H1 (cell line): ENCODE measurements at regions not wholly inside any gene's neighbourhood (a gene's known extent, or its start where the extent isn't known, plus 50 kb on each side); places are given as distances from the start of the nearest gene placed in this dataset.

Source experiments
- CTCF ChIA-PET: fragments of 300-600 bp; sonication (Branson Sonifier 250); formaldehyde crosslinking; loops from one replicate; lab custom pipeline; 2021; ENCODE audit not compliant: partially characterized antibody; lab: Charles Lee
- POLR2A ChIA-PET: fragments of 300-600 bp; sonication (Branson Sonifier 250); formaldehyde crosslinking; loops from one replicate; lab custom pipeline; 2021; ENCODE audit warnings: inconsistent platforms; ENCODE audit not compliant: partially characterized antibody; lab: Charles Lee
- DNase-seq, 2 experiments: peaks; one replicate each; pipeline versions ENCODE4 v3.0.0 to v3.0.0-alpha.2; 2010 to 2022; ENCODE audit warnings: low spot score in 2 of 2, low read depth in 1 of 2, mixed read lengths in 1 of 2
- FAIRE-seq: peaks from 2 replicates; lab custom pipeline; 2011; peaks lifted over from hg19 to GRCh38; lab: Jason Lieb, UNC
- H2AFZ ChIP-seq: 2 replicates; pipeline ENCODE4 v1.8.1; 2012; ENCODE audit warnings: low read length, inconsistent platforms
- H2AK5ac ChIP-seq: 2 replicates; pipeline ENCODE4 v1.6.1; 2013; ENCODE audit warnings: low read depth, low read length
- H2BK120ac ChIP-seq: replicated peaks from 2 replicates; pipeline ENCODE3; 2013; ENCODE audit warnings: low read depth, low read length, inconsistent platforms
- H2BK12ac ChIP-seq: 2 replicates; pipeline ENCODE4 v1.6.1; 2013; ENCODE audit warnings: low read depth, low read length
- H2BK15ac ChIP-seq: 2 replicates; pipeline ENCODE4 v1.6.1; 2013; ENCODE audit warnings: low read length
- H2BK20ac ChIP-seq: 2 replicates; pipeline ENCODE4 v1.6.1; 2013; ENCODE audit warnings: low read length
- H2BK5ac ChIP-seq: 2 replicates; pipeline ENCODE4 v1.6.1; 2013; ENCODE audit warnings: low read depth, low read length
- H3K14ac ChIP-seq: 2 replicates; pipeline ENCODE4 v1.6.1; 2013; ENCODE audit warnings: inconsistent platforms; ENCODE audit not compliant: insufficient read length
- H3K18ac ChIP-seq: 2 replicates; pipeline ENCODE4 v1.6.1; 2013; ENCODE audit warnings: low read length; ENCODE audit errors: extremely low read depth
- H3K23ac ChIP-seq: 2 replicates; pipeline ENCODE4 v1.6.1; 2013; ENCODE audit warnings: inconsistent platforms; ENCODE audit not compliant: insufficient read length
- H3K23me2 ChIP-seq: 2 replicates; pipeline ENCODE4 v1.6.1; 2013; ENCODE audit warnings: low read depth, low read length
- H3K27ac ChIP-seq: 2 replicates; pipeline ENCODE4 v1.6.1; 2011; ENCODE audit warnings: low read depth, low read length, inconsistent platforms
- H3K27me3 ChIP-seq, 4 experiments: replicated peaks in 1 of 4; 1 replicate in 1 of 4; 2 replicates in 3 of 4; pipeline versions ENCODE4 v1.6.1 to v1.8.1; 2011 to 2013; ENCODE audit warnings: low read length in 3 of 4, mild to moderate bottlenecking in 3 of 4, inconsistent platforms in 2 of 4, mixed read lengths in 2 of 4, moderate library complexity in 1 of 4; ENCODE audit not compliant: control insufficient read depth in 3 of 4, insufficient read depth in 3 of 4; ENCODE audit errors: extremely low read depth in 1 of 4
- H3K36me3 ChIP-seq, 4 experiments: 2 replicates each; pipeline versions ENCODE4 v1.6.1 to v1.8.1; 2011 to 2013; ENCODE audit warnings: mild to moderate bottlenecking in 4 of 4, low read length in 3 of 4, moderate library complexity in 2 of 4, control low read depth in 1 of 4, inconsistent platforms in 1 of 4; ENCODE audit not compliant: insufficient read depth in 4 of 4, control insufficient read depth in 2 of 4
- H3K4ac ChIP-seq: replicated peaks from 2 replicates; pipeline ENCODE3; 2013; ENCODE audit warnings: low read length, low read depth, mixed read lengths, inconsistent platforms; ENCODE audit not compliant: insufficient read length
- H3K4me1 ChIP-seq, 4 experiments: replicated peaks in 1 of 4; 1 replicate in 1 of 4; 2 replicates in 3 of 4; pipeline versions ENCODE4 v1.6.1 to v1.8.1; 2011 to 2013; ENCODE audit warnings: low read length in 3 of 4, inconsistent platforms in 2 of 4, mixed read lengths in 1 of 4; ENCODE audit not compliant: insufficient read depth in 4 of 4, control insufficient read depth in 3 of 4
- H3K4me2 ChIP-seq, 2 experiments: 2 replicates each; pipeline versions ENCODE4 v1.6.1 to v1.8.1; 2011 to 2013; ENCODE audit warnings: low read depth in 2 of 2, low read length in 2 of 2, control low read depth in 1 of 2, inconsistent platforms in 1 of 2, mild to moderate bottlenecking in 1 of 2; ENCODE audit not compliant: insufficient read depth in 1 of 2
- H3K4me3 ChIP-seq, 4 experiments: fragments of 200-600, 300-600 bp in 1 of 4; sonication (generic), shearing (Covaris generic), sonication (Bioruptor Twin) in 1 of 4; 2 replicates each; pipeline versions ENCODE4 v1.5.1 to v1.8.1; 2011 to 2016; ENCODE audit warnings: low read length in 4 of 4, low read depth in 3 of 4, control low read depth in 2 of 4, inconsistent platforms in 2 of 4, mild to moderate bottlenecking in 2 of 4, mixed read lengths in 1 of 4, moderate library complexity in 1 of 4; ENCODE audit not compliant: insufficient read depth in 2 of 4; ENCODE audit errors: extremely low read depth in 1 of 4
- H3K56ac ChIP-seq: replicated peaks from 2 replicates; pipeline ENCODE3; 2013; ENCODE audit warnings: low read depth, mild to moderate bottlenecking, mixed read lengths, low read length, inconsistent platforms; ENCODE audit not compliant: insufficient read length
- H3K79me1 ChIP-seq: 2 replicates; pipeline ENCODE4 v1.6.1; 2013; ENCODE audit warnings: low read depth, low read length, control low read depth
- H3K79me2 ChIP-seq, 2 experiments: 2 replicates each; pipeline versions ENCODE4 v1.6.1 to v1.8.1; 2012 to 2013; ENCODE audit warnings: low read length in 2 of 2, mild to moderate bottlenecking in 2 of 2, inconsistent platforms in 1 of 2; ENCODE audit not compliant: insufficient read depth in 2 of 2, control insufficient read depth in 1 of 2
- H3K9ac ChIP-seq, 4 experiments: replicated peaks in 1 of 4; 1 replicate in 1 of 4; 2 replicates in 3 of 4; pipeline versions ENCODE4 v1.6.1 to v1.8.1; 2011 to 2013; ENCODE audit warnings: low read depth in 3 of 4, low read length in 3 of 4, control low read depth in 2 of 4, mild to moderate bottlenecking in 2 of 4, moderate library complexity in 2 of 4, inconsistent platforms in 1 of 4; ENCODE audit errors: extremely low read depth in 1 of 4
- H3K9me3 ChIP-seq, 2 experiments: 2 replicates each; pipeline versions ENCODE4 v1.6.1 to v1.8.1; 2012 to 2013; ENCODE audit warnings: mild to moderate bottlenecking in 2 of 2, moderate library complexity in 2 of 2, control low read depth in 1 of 2, inconsistent platforms in 1 of 2, low read depth in 1 of 2, low read length in 1 of 2, mixed read lengths in 1 of 2; ENCODE audit not compliant: insufficient read depth in 2 of 2
- H4K20me1 ChIP-seq, 2 experiments: replicated peaks in 1 of 2; 2 replicates each; pipeline versions ENCODE3 to v1.8.1; 2011 to 2013; ENCODE audit warnings: inconsistent platforms in 2 of 2, low read length in 2 of 2, mild to moderate bottlenecking in 1 of 2; ENCODE audit not compliant: insufficient read depth in 2 of 2, control insufficient read depth in 1 of 2
- H4K5ac ChIP-seq: 2 replicates; pipeline ENCODE4 v1.6.1; 2013; ENCODE audit warnings: low read length, low read depth, mixed read lengths, inconsistent platforms; ENCODE audit not compliant: insufficient read length
- H4K8ac ChIP-seq: 2 replicates; pipeline ENCODE4 v1.8.0; 2013; ENCODE audit warnings: mild to moderate bottlenecking, moderate library complexity, low read length, inconsistent platforms; ENCODE audit not compliant: insufficient read depth; ENCODE audit errors: extremely low read depth
- H4K91ac ChIP-seq: replicated peaks from 2 replicates; pipeline ENCODE3; 2013; ENCODE audit warnings: low read length, mixed read lengths, inconsistent platforms; ENCODE audit not compliant: insufficient read length
- POLR2AphosphoS5 ChIP-seq: IDR thresholded peaks from 2 replicates; pipeline ENCODE4 v1.6.1; 2011; ENCODE audit warnings: low read depth, low read length
- WGBS, 2 experiments: shearing (Covaris generic) in 1 of 2; methylation state at CpG; one replicate each; pipeline versions ENCODE4 v1.1.6 to v1.1.7; 2013 to 2015; ENCODE audit warnings: low lambda C conversion rate in 2 of 2, mixed read lengths in 2 of 2, inconsistent platforms in 1 of 2, low coverage in 1 of 2, missing lambda C conversion rate in 1 of 2; ENCODE audit not compliant: insufficient replicate concordance in 2 of 2, insufficient coverage in 1 of 2, insufficient read length in 1 of 2; ENCODE audit errors: extremely low coverage in 1 of 2, missing lambda C conversion rate in 1 of 2; 5-methylcytosine and 5-hydroxymethylcytosine counted together

DNA sequence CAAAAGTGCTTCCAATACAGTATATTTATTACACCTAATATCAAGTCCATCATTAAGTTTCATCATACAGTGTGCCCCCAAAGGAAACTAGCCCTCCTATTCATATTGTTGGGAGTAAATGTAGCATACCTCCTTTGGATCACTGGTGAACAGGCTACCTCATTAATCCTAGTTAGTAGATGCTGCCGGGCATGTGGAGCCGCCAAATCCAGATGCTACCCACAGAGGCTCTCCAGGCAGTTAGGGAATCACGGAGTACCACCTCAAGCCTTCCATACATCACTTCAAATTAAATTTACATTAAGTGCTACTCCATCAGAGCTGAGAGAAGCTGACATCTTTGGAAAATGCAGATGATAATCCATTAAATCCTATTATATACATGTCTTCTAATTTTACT, 121.7 kb upstream of the FOXD3 start:
- Histone ChIP-seq H3K79me1 (no peaks in the 10 kb centered on the region), H3K4me1 (peaks cover 4 to 17% (median 10%) of the 10 kb centered on the region in 4 experiments; a peak in 6 of 7 replicates), H2BK5ac (no peak overlapping the region), H2BK120ac (no peak overlapping the region), H3K23ac (no peak overlapping the region), H2AK5ac (no peak overlapping the region), H3K9ac (no peak overlapping the region), H3K9me3 (peaks cover 0 to 4% of the 10 kb centered on the region in 2 experiments; a peak in 1 of 4 replicates), H3K56ac (no peak overlapping the region), H4K8ac (no peak overlapping the region), H3K4me3 (no peak overlapping the region), H4K5ac (no peak overlapping the region), H3K23me2 (no peaks in the 10 kb centered on the region), H4K20me1 (no peaks in the 10 kb centered on the region), H2BK15ac (no peak overlapping the region), H2AFZ (no peak overlapping the region), H3K79me2 (no peaks in the 10 kb centered on the region), H3K18ac (no peak overlapping the region), H3K27ac (no peak overlapping the region), H3K4ac (no peak overlapping the region), H3K4me2 (no peak overlapping the region), H3K27me3 (peaks cover 6 to 37% (median 25%) of the 10 kb centered on the region in 4 experiments), H3K14ac (no peak overlapping the region), H2BK12ac (no peak overlapping the region), H4K91ac (no peak overlapping the region), H2BK20ac (no peak overlapping the region), H3K36me3 (no peaks in the 10 kb centered on the region; a peak in 1 of 8 replicates)
- no peak for DNase-seq
- POLR2A ChIA-PET: no interaction called here
- FAIRE-seq: no peak
- 72% methylated on average over 3 of the region's 3 CpGs; no CpG with 5 or more reads in 1 of the 2 experiments for WGBS, 2 experiments
- TF ChIP-seq POLR2AphosphoS5: no peak
- CTCF ChIA-PET: interaction anchor here (1.4 to 1.5 kb wide), 2 partner anchors 10 to 52 kb away, joined by 3 to 8 read pairs; no protein-coding TSS in a partner anchor
